Fibroblast of villous mesenchyme (primary cell): ENCODE measurements at regions not wholly inside any gene's neighbourhood (a gene's known extent, or its start where the extent isn't known, plus 50 kb on each side); places are given as distances from the start of the nearest gene placed in this dataset.
"Not testable (repeated sequence)": the region's sequence is repeated elsewhere in the genome, so short reads cannot be mapped to it uniquely, and the experiment has no call there.

Source experiments
- DNase-seq: peaks from one replicate; pipeline ENCODE4 v3.0.0-alpha.2; 2010; ENCODE audit warnings: low read depth
- H3K4me3 ChIP-seq: 2 replicates; pipeline ENCODE4 v1.5.1; 2011; ENCODE audit warnings: low read depth, mild to moderate bottlenecking, low read length
- CTCF ChIP-seq: IDR thresholded peaks from 2 replicates; pipeline ENCODE4 v1.5.1; 2012; ENCODE audit warnings: low read depth, mild to moderate bottlenecking, low read length; ENCODE audit not compliant: insufficient read depth

GRCh38 chr14:65173973-65174693 lies 71.8 kb upstream of the MAX start:
- DNase-seq, result no peak
- H3K4me3 ChIP-seq, result no peak overlapping the region
- TF ChIP-seq CTCF, result no peak

GRCh38 chr14:65174783-65175182 lies 72.5 kb upstream of the MAX start:
- TF ChIP-seq CTCF, result no peak
- no peak for DNase-seq
- H3K4me3 ChIP-seq, result no peak overlapping the region

- no peak overlapping the region for H3K4me3 ChIP-seq
- TF ChIP-seq CTCF, result no peak
- DNase-seq, result no peak
Observed at GRCh38 chr14:65177551-65177950, 75.2 kb upstream of the MAX start.

GRCh38 chr14:65179231-65179630 lies 76.9 kb upstream of the MAX start:
- DNase-seq, H3K4me3 ChIP-seq: not testable (repeated sequence)

GRCh38 chr14:65179918-65180724 lies 77.8 kb upstream of the MAX start:
- TF ChIP-seq CTCF, result no peak
- DNase-seq, result peak; percentile 65
- no peak overlapping the region for H3K4me3 ChIP-seq

GRCh38 chr14:65180725-65181025 lies 78.4 kb upstream of the MAX start:
- DNase-seq, result no peak
- no peak overlapping the region for H3K4me3 ChIP-seq
- TF ChIP-seq CTCF, result no peak

- no peak for TF ChIP-seq CTCF
- H3K4me3 ChIP-seq, result no peak overlapping the region
- DNase-seq, result no peak
Observed at GRCh38 chr14:65184032-65184764, 81.9 kb upstream of the MAX start.
